HG02588 (cell line): ENCODE measurements at regions not wholly inside any gene's neighbourhood (a gene's known extent, or its start where the extent isn't known, plus 50 kb on each side); places are given as distances from the start of the nearest gene placed in this dataset.

ENCODE experiments used
- ATAC-seq: cut with Tn5 transposase; IDR thresholded peaks from one replicate; pipeline ENCODE4 v1.9.1; 2021; ENCODE audit warnings: mild to moderate bottlenecking, moderate library complexity; ENCODE audit not compliant: unreplicated experiment

DNA sequence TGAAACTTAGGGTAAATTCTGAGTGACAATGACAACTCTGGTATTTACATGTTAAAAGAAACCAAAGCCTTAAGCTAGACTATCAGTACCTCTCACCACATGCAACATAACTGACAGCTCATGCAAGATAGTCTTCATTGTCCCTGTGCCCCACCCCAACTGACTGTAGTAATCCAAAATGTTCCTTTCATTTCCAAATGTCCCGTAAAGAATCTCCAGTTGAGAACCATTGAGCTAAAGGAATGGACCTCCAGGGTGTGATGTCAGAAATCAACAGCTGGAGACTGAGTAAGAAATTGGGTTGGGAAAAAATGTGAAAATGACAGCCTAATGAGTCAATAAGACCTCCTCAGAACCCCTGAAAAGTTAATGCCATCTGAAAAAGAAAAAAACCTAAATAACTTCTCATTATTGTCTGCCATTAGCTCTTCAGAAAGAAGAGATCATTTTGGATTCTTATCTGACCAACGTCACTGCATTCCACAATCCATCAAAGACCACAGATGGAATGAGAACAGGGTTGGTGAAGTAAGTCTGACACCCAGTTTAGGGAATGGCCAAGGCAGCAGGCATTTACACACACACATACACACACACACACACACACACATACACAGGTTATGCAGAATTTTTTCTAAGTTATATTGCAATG, 51.7 kb upstream of the ACVR2A start:
- no peak for ATAC-seq

DNA sequence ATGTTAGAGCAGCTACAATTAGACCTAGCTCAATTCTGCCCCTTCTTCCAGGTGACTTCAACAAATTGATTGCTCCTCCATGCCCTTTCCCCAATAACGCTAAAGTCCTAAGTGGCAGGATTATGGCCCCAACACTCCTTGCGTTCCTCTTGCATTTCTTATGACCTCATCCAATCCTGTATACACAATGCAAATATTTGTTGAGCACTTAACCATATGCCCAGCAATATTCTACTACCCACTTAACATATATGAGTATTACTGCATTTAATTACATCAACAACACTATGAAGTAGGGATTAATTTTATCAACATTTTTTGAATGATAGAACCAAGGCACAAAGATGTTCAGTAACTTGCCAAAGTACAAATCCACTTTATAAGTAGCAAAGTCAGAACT, 54.2 kb upstream of the ACVR2A start:
- no peak for ATAC-seq

DNA sequence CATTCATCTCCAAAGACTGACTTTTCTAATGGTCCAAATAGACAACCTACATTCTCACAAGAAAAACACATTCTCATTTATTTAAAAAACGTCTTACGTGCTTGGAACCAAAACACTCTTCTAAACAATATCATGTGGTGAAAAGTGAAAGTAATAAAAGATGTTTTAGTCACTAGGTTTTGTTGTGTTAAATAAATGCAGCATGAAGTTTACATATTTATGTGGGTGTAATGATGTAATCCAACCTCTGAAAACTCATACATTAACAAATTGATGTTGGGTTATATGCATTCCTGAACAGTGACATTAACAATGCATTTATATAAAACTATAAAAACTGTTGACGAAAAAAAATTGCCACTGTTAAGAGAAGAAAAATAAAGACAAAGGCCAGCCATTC, 55.1 kb upstream of the ACVR2A start:
- no peak for ATAC-seq

DNA sequence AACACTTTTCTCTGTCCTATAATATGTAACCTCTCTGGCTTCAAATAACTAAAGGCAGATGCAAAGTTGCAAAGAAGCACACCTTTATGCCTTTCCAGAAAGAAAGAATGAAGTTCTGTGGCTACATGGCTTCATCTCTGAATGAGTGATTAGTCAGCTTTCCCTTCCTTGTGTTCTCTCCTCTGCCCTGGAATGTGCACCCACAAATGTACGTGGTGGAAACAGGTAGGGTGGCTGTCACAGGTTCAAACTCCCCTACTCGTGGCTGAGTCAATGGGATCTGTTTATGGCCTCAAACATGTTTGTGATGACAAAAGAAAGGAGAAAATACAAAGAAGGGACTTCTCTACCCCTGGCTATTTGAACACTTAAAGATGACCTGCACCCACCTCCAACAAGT, 55.5 kb upstream of the ACVR2A start:
- ATAC-seq, result no peak

DNA sequence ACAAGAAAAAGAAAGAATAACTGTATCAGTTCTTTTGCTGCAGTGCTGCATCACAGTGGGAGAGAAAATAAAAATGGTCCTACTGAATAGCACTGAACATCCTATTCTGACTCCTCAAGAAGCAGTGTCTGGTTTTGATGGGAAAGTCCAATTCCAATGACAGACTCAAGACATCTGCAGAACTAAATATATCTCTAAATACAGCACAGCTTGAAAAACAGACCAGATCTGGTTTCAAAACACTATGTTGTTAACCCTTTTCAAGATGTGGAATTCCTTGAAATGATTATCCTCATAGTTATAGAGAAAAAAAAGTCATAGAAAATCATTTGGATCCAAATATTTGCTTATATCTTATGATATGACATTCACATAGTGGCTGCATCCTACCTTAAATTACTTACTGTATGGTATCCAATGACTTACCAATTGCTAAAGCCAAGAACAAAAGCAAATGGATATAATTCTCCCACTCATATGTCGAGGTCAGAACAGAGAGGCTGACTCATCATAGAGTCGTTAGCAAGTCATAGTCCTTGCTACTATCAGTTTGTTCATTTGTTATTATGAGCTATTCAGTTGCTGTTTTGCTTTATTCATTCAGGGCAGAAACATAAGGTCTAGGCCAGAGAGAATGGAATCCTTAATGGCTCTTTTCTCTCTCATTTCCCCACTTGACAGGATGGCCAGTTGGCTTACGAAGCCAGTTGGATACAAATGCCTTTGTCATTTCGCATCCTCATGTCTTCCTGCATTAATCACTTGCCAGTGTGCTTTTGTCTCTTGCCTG, 62.5 kb upstream of the ACVR2A start:
- no peak for ATAC-seq

DNA sequence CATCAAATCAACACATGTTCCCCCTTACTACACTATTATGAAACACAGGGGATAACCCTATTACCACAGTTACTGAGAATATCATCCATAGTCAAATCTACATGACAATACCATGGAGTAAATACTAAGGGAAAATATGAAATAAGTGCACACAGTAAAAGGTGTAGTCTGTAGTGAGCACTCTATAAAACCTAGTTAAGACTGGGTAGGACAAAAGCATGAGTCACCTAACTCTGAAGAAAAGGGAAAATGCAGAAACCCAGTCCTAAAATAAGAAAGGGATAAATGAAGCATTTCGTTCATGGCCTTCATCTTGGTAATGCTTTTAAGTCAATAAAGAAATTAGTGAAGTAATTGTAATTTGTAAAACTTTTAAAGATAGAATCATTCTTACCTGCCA, 65.4 kb upstream of the ACVR2A start:
- ATAC-seq, result no peak

DNA sequence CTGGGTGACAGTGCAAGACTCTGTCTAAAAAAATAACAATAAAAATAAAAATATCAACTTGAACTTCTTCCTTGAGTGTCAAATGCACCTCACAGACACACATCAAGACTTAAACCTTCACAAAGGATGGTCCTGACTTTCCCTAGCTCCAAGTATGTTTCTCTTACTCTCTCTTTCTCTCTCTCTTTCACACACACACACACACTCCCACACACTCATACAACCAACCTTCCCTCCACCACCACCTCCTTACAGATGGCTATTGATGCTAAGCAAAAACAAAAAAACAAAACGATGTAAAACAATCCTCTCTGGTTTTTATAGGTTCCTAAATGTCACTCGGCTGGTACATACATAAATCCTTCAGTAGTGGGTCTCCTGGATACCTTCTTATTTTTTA, 67.4 kb upstream of the ACVR2A start:
- ATAC-seq, result no peak

DNA sequence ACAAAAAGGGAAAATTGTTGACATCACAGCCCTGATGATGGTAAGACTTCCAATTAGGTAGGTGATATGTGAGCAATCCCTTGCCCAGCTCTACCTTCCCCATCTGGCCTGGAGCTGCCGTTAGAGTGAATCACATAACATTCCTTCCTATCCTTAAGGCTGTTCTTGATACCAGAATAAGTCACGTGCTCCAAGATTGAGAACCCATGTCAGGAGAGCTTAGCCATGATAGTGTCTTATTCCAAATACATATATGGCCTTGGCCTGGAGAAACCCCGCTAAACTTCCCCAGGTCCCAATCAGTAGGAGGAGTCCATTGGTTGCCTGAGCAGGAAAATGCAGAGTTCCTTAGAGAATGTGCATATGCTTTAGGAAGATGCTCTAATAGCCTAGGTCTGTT, 70.0 kb upstream of the ACVR2A start:
- no peak for ATAC-seq

DNA sequence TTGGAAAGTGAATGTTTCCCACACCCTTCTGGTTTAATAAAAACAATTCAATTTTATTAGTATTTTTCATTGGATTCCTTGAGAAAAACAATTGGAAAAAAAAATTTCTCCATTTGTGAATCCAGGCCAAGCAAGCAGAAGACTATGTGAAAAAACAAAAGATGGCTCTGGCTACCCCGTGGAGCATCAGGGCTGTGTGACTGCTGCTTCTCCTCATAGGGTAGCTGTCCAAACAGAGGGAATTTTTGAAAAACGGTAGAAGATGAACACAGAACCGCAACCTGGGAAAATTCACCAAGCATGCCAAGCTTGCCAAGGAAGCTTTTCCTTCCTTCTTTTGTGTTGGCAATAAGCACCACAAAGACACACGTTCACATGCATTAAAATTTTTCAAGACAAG, 71.3 kb upstream of the ACVR2A start:
- ATAC-seq, result no peak

DNA sequence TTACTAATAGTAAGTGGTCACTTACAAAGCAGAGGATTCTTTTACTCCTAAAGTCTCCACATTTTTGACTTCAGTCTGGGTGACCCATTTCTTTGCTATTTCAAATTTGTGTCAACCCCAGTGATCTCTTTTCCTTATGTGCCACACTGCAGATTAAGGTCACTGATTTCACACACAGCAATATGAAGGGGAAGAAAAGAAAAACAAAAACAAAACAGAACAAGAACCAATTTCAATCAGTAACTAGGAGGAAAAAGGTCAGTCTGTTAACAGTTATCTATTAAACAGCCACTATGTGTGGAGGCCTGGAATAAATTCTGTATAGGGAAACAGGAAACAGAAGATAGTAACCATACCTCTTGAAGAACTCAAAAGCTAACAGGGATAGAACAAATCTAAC, 72.0 kb upstream of the ACVR2A start:
- no peak for ATAC-seq

DNA sequence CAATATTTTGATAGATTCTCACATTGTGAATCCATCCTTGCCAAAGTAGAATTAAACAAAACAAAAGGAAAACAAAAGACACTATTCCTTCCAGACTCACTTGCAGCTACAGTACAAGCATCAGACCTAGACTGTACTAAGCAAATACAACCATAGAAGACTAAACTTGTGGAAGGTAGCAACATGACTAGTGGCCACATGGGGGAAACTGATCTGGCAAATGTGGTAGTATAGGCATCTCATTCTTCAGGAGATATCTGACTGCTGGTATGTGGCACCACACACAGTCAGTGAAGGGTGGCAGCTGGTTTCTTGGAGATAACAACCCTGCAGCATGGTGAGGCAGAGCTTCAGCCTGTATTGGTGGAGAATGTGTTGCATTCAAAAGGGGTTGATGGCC, 81.0 kb upstream of the ACVR2A start:
- no peak for ATAC-seq

DNA sequence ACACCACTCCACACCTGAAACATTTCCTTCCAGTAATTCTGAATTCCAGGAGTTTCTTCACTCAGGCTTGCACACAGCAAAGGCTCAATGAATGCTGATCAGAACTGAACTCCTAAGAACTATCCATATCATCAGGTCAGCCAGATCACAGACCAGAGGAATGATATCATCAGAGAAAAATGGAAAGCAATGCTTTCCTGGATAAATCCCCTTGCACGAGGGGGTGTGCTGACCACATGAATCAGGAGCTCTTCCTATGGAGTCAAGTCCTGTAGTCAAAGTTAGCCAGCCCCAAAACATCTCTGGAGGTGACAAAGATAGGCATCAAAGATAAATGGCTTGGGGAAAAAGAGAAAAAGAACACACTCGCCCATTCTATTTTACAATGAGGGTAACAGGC, 83.8 kb upstream of the ACVR2A start:
- no peak for ATAC-seq

DNA sequence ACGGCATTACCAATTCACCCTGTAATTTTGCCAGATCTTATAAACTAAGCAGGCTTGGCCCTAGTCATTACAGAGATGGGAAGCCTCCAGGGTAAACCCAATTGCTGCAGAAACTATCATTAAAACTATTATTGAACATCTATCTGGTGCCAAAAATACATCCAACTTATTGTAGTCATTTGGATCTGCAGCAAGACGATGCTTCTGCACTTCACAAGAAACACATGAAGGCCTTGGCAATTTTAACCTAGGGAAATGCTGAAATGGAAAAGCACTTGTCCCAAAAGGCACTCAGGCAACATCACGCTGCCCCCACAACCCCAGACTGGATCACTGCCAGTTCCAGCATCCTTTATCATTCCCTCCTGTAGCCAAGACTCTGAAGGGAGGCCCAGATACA, 85.3 kb upstream of the ACVR2A start:
- no peak for ATAC-seq

DNA sequence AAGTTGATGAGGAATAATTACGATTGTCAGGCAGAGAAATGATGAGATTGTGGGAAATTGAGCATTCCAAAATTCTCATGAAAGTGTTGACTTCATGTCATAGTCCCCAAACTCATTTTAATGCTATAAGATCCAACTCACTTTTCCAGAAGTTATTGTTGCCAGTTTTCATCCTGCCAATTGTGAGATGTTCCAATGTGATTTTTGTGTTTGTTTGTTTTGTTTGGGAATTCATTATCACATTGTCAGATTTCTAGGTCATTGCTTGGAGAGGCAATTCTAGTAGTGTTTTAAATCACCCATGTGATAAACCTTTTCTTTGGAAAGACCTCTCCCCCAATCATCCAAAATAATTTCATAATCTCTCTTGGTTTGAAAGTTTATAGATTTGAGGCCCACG, 86.0 kb upstream of the ACVR2A start:
- no peak for ATAC-seq

DNA sequence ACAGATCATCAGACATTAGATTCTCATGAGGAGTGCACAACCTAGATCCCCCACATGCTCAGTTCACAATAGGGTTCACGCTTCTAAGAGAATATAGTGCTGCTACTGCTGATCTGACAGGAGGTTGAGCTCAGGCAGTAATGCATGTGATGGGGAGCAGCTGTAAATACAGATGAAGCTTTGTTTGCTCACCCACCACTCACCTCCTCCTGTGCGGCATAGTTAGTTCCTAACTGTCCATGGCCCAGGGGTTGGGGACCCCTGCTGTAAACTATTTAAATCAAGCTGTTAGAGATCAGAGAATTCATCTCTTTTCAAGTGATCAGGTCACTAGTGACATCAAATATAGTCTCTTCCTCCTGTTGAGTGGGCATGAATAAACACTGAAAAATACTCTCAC, 88.8 kb upstream of the ACVR2A start:
- no peak for ATAC-seq

DNA sequence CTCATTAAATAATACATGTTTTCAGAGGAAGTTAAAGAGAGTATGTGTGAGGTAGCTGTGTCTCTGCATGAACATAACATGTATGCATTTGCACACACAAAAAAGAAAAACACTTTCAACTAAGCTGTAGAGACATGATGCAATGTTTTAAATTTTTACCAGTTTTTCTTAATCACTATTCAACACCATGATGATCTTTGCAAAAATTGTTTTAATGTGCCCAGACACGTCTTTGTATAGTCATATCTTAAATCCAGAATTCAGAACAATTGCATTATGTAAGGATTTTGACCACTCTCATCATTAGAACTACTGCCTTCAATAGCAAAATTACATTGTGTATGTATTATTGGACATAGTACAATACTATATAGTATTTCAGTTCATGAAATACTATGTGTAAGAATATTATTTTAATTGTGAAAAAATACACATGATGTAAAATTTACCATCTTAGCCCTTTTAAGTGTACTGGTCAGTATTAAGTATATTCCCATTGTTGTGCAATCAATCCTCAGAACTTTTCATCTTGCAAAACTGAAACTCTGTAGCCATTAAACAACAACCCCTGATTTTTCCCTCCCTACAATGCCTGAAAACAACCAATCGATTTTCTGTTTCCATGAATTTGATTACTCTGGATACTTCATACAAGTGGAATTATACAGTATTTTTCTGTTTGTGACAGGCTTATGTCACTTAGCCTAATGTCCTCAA, 104.5 kb upstream of the ACVR2A start:
- ATAC-seq, result no peak

DNA sequence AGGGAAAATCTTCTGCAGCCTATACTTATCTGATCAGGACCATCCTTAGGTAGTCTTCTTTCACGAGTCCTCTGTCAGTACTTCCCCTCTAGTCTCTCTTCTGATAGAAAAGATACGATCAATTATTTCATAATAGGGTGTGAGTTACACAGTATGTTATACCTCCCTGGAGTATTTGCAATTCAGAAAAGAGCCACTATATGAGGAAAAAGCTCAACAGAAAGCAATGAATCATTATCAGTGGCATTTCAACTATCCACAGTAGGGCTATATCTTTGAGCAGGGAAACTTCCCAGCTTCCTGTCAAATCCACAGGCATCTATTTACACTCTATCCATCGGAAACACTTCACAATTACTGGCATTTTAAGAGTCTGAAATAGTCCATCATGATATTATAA, 105.3 kb upstream of the ACVR2A start:
- no peak for ATAC-seq

DNA sequence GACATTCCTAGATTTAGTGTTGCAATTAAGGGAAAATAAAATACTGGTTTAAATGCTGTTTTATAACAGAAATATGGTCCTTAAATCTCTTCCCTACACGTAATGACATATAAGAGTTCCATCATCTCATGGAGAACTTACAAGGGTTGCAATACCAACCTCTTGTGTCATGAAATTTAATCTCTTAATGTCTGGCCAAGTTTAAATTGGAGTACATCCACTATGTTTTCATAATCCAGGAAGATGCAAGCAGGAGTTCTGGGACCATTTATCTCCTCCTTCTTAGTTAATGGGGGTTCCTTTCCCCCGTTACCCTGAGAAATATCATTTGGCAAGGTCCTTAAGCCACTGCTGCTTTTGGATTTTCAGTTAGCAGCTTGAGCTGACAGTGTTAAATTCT, 126.0 kb upstream of the ACVR2A start:
- no peak for ATAC-seq

DNA sequence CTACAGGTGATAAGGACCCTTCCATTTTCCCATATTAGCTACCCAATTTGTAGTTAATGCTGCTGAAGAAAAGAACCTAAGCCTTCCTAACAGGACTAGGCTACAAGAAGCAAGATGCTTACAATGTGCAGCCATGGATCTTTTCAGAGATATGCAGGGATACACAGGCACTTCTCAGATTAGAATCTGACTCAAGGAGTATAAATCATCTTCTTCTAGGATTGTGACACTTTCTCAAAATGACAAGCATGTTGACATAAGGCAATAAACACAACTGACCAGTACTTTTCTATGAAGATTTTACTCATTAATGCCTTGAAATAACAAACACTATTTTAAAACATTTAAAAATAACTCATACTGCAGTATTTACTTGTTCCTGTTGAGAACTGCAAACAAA, 127.9 kb upstream of the ACVR2A start:
- no peak for ATAC-seq

DNA sequence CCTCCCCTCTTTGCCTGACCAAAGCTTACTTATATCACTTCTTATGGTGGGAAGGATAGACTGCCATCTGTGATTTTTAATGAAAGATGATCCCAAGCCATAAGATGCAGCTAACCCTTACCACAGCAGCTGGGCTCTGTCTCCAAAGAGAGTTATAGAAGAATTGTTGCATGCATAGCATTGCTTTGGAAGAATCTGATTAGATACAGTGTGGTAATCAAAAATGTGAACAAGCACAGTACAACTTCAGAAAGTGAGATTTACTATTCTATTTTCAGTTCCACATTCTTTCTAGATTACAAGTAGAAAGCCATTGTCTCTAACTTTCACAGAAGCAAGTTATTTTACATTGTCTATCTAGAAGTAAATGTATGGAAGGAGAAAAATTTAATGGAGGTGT, 129.0 kb upstream of the ACVR2A start:
- ATAC-seq, result no peak

DNA sequence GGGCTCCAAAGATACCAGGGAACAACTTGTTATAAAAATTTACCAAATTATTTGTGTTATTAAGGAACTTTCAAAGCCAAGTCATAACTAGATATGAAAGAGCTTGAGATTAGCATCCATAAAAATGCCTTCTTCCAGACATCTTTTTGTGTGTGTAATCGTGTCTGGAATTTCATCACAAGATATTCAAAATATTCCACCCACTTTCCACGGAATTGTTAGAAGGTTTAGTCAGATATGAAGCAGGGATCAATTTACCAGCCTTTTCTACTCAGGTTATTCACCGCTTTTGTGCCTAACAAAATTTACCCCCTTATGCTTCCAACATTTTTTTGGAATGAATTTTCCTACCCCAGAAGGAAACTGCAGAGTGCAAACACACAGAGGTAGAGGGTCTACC, 130.2 kb upstream of the ACVR2A start:
- ATAC-seq, result no peak

DNA sequence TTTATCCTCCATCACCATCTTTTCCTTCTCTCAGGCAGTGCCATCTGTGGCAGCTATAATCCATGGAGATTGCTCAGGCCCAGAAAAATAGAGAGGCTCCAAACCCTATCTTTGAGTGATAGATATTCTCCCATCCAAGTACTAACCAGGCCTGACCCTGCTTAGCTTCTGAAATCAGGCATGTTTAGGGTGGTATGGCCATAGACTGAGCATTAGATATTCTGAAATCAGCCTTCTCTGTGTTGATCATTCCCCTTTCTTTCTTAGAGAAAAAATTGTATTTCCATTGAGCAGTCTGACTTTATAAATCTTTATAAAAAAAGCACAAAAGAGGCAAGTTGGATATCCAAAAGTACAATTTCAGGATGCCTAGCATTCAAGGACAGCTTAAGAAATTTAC, 131.5 kb upstream of the ACVR2A start:
- no peak for ATAC-seq
